ENCODE measurements at regions not wholly inside any gene's neighbourhood (a gene's known extent, or its start where the extent isn't known, plus 50 kb on each side); places are given as distances from the start of the nearest gene placed in this dataset.

GRCh38 chr1:5354681-5355080 is 637.5 kb downstream of the NPHP4 start:
- POLR2A ChIA-PET = no interaction called here
- no peak for DNase-seq (ENCODE audit: extremely low spot score)
- CTCF ChIA-PET = no interaction called here
- TF ChIP-seq FOXA1 (IDR thresholded peaks at IDR 0.05) = no peak
- no peak for TF ChIP-seq SP1 (IDR thresholded peaks at IDR 0.05)
- TF ChIP-seq HDGF (IDR thresholded peaks at IDR 0.05; ENCODE audit: borderline replicate concordance) = no peak
- no peak for TF ChIP-seq ZNF384 (IDR thresholded peaks at IDR 0.05)
- no peak for TF ChIP-seq CTBP1 (IDR thresholded peaks at IDR 0.05; ENCODE audit: borderline replicate concordance)
- TF ChIP-seq NFRKB (IDR thresholded peaks at IDR 0.05) = no peak
- TF ChIP-seq ELF4 (IDR thresholded peaks at IDR 0.05) = no peak
- no peak for TF ChIP-seq ARNT (IDR thresholded peaks at IDR 0.05)
- TF ChIP-seq PKNOX1 (IDR thresholded peaks at IDR 0.05) = no peak
- no peak for TF ChIP-seq FOXK2 (IDR thresholded peaks at IDR 0.05)
- no peak for TF ChIP-seq L3MBTL2 (conservative IDR thresholded peaks at IDR 0.05)
- TF ChIP-seq SUZ12 (IDR thresholded peaks at IDR 0.05) = no peak
- TF ChIP-seq BHLHE40 (IDR thresholded peaks at IDR 0.05; ENCODE audit: borderline replicate concordance) = no peak
- TF ChIP-seq FOXM1 (IDR thresholded peaks at IDR 0.05; ENCODE audit: borderline replicate concordance) = no peak
- no peak for TF ChIP-seq LEF1 (IDR thresholded peaks at IDR 0.05; ENCODE audit: borderline replicate concordance)
- no peak for TF ChIP-seq TARDBP (IDR thresholded peaks at IDR 0.05)

GRCh38 chr1:5351366-5351765 is 640.9 kb downstream of the NPHP4 start:
- ChIA-PET POLR2A (no interaction called here), CTCF (no interaction called here)
- no peak for DNase-seq (ENCODE audit: extremely low spot score)
- TF ChIP-seq L3MBTL2 (conservative IDR thresholded peaks at IDR 0.05) = no peak
- no peak for TF ChIP-seq LEF1 (IDR thresholded peaks at IDR 0.05; ENCODE audit: borderline replicate concordance)
- no peak for TF ChIP-seq NFRKB (IDR thresholded peaks at IDR 0.05)
- no peak for TF ChIP-seq HDGF (IDR thresholded peaks at IDR 0.05; ENCODE audit: borderline replicate concordance)
- no peak for TF ChIP-seq PKNOX1 (IDR thresholded peaks at IDR 0.05)
- TF ChIP-seq TARDBP (IDR thresholded peaks at IDR 0.05) = no peak
- TF ChIP-seq FOXA1 (IDR thresholded peaks at IDR 0.05) = no peak
- TF ChIP-seq SP1 (IDR thresholded peaks at IDR 0.05) = no peak
- no peak for TF ChIP-seq CTBP1 (IDR thresholded peaks at IDR 0.05; ENCODE audit: borderline replicate concordance)
- no peak for TF ChIP-seq BHLHE40 (IDR thresholded peaks at IDR 0.05; ENCODE audit: borderline replicate concordance)
- no peak for TF ChIP-seq SUZ12 (IDR thresholded peaks at IDR 0.05)

- ChIA-PET CTCF (no interaction called here), POLR2A (no interaction called here)
- TF ChIP-seq FOXK2 (IDR thresholded peaks at IDR 0.05) (no peak), TARDBP (IDR thresholded peaks at IDR 0.05) (no peak), ELF4 (IDR thresholded peaks at IDR 0.05) (no peak), LEF1 (IDR thresholded peaks at IDR 0.05; ENCODE audit: borderline replicate concordance) (no peak), HDGF (IDR thresholded peaks at IDR 0.05; ENCODE audit: borderline replicate concordance) (no peak), FOXA1 (IDR thresholded peaks at IDR 0.05) (no peak), NFRKB (IDR thresholded peaks at IDR 0.05) (no peak), ZNF384 (IDR thresholded peaks at IDR 0.05) (no peak), PKNOX1 (IDR thresholded peaks at IDR 0.05) (no peak), CTBP1 (IDR thresholded peaks at IDR 0.05; ENCODE audit: borderline replicate concordance) (no peak), BHLHE40 (IDR thresholded peaks at IDR 0.05; ENCODE audit: borderline replicate concordance) (no peak), ARNT (IDR thresholded peaks at IDR 0.05) (no peak)
- no peak for DNase-seq (ENCODE audit: extremely low spot score)
These were observed 642.7 kb downstream of the NPHP4 start for GRCh38 chr1:5349526-5349925.

GRCh38 chr1:5348732-5349465 is 643.3 kb downstream of the NPHP4 start:
- POLR2A ChIA-PET = no interaction called here
- TF ChIP-seq L3MBTL2 (conservative IDR thresholded peaks at IDR 0.05) (no peak), SP1 (IDR thresholded peaks at IDR 0.05) (no peak), ARNT (IDR thresholded peaks at IDR 0.05) (no peak)
- CTCF ChIA-PET = no interaction called here
- DNase-seq (ENCODE audit: extremely low spot score) = no peak

GRCh38 chr1:5347726-5348125 is 644.5 kb downstream of the NPHP4 start:
- CTCF ChIA-PET = no interaction called here
- DNase-seq (ENCODE audit: extremely low spot score) = no peak
- POLR2A ChIA-PET = no interaction called here
- TF ChIP-seq CTBP1 (IDR thresholded peaks at IDR 0.05; ENCODE audit: borderline replicate concordance) (no peak), NFRKB (IDR thresholded peaks at IDR 0.05) (no peak), TARDBP (IDR thresholded peaks at IDR 0.05) (no peak), ELF4 (IDR thresholded peaks at IDR 0.05) (no peak), HDGF (IDR thresholded peaks at IDR 0.05; ENCODE audit: borderline replicate concordance) (no peak), ZNF384 (IDR thresholded peaks at IDR 0.05) (no peak), SP1 (IDR thresholded peaks at IDR 0.05) (no peak), LEF1 (IDR thresholded peaks at IDR 0.05; ENCODE audit: borderline replicate concordance) (no peak), PKNOX1 (IDR thresholded peaks at IDR 0.05) (no peak), FOXM1 (IDR thresholded peaks at IDR 0.05; ENCODE audit: borderline replicate concordance) (no peak), ARNT (IDR thresholded peaks at IDR 0.05) (no peak)

GRCh38 chr1:5345556-5345955 is 646.7 kb downstream of the NPHP4 start:
- POLR2A ChIA-PET = no interaction called here
- CTCF ChIA-PET = no interaction called here
- no peak for TF ChIP-seq CTBP1 (IDR thresholded peaks at IDR 0.05; ENCODE audit: borderline replicate concordance)
- TF ChIP-seq FOXA1 (IDR thresholded peaks at IDR 0.05) = no peak
- TF ChIP-seq FOXM1 (IDR thresholded peaks at IDR 0.05; ENCODE audit: borderline replicate concordance) = no peak
- TF ChIP-seq SUZ12 (IDR thresholded peaks at IDR 0.05) = no peak
- TF ChIP-seq SP1 (IDR thresholded peaks at IDR 0.05) = no peak
- TF ChIP-seq ELF4 (IDR thresholded peaks at IDR 0.05) = no peak
- TF ChIP-seq TARDBP (IDR thresholded peaks at IDR 0.05) = no peak
- no peak for TF ChIP-seq FOXK2 (IDR thresholded peaks at IDR 0.05)
- no peak for TF ChIP-seq L3MBTL2 (conservative IDR thresholded peaks at IDR 0.05)
- TF ChIP-seq ZNF384 (IDR thresholded peaks at IDR 0.05) = no peak
- TF ChIP-seq PKNOX1 (IDR thresholded peaks at IDR 0.05) = no peak
- TF ChIP-seq HDGF (IDR thresholded peaks at IDR 0.05; ENCODE audit: borderline replicate concordance) = no peak
- no peak for TF ChIP-seq LEF1 (IDR thresholded peaks at IDR 0.05; ENCODE audit: borderline replicate concordance)
- TF ChIP-seq NFRKB (IDR thresholded peaks at IDR 0.05) = no peak
- DNase-seq (ENCODE audit: extremely low spot score) = no peak

Data from HEK293T (cell line).